GM19463 (cell line): ENCODE measurements at regions not wholly inside any gene's neighbourhood (a gene's known extent, or its start where the extent isn't known, plus 50 kb on each side); places are given as distances from the start of the nearest gene placed in this dataset.
"Not testable (repeated sequence)": the region's sequence is repeated elsewhere in the genome, so short reads cannot be mapped to it uniquely, and the experiment has no call there.

Experiments used
- ATAC-seq: cut with Tn5 transposase; IDR thresholded peaks from one replicate; pipeline ENCODE4 v1.9.1; 2021; ENCODE audit warnings: mild to moderate bottlenecking, moderate library complexity; ENCODE audit not compliant: unreplicated experiment

DNA sequence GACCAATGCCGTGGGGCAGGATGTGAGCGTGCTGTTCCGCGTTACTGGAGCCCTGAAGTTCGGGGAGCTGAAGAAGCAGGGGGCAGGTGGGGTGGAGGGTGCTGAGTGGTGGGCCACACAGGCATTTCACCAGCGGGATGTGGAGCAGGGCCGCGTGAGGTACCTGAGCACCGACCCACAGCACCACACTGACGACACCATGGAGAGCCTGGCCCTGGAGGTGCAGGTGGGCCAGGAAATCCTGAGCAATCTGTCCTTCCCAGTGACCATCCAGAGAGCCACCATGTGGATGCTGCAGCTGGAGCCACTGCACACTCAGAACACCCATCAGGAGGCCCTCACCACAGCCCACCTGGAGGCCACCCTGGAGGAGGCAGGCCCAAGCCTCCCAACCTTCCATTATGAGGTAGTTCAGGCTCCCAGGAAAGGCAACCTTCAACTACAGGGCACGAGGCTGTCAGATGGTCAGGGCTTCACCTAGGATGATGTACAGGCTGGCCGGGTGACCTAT lies 179.6 kb downstream of the TBC1D2B start:
- ATAC-seq = no peak

DNA sequence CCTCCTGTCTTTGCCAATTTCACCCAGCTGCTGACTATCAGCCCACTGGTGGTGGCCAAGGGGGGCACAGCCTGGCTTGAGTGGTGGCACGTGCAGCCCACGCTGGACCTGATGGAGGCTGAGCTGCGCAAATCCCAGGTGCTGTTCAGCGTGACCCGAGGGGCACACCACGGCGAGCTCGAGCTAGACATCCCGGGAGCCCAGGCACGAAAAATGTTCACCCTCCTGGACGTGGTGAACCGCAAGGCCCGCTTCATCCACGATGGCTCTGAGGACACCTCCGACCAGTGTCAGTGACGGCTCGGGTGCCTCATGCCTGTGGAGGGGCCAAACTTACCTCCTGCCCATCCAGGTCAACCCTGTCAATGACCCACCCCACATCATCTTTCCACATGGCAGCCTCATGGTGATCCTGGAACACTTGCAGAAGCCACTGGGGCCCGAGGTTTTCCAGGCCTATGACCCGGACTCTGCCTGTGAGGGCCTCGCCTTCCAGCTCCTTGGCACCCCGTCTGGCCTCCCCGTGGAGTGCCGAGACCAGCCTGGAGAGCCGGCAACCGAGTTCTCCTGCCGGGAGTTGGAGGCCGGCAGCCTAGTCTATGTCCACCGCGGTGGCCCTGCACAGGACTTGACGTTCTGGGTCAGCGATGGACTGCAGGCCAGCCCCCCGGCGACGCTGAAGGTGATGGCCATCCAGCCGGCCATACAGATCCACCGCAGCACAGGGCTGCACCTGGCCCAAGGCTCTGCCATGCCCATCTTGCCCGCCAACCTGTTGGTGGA lies 180.2 kb downstream of the TBC1D2B start:
- ATAC-seq = not testable (repeated sequence)

DNA sequence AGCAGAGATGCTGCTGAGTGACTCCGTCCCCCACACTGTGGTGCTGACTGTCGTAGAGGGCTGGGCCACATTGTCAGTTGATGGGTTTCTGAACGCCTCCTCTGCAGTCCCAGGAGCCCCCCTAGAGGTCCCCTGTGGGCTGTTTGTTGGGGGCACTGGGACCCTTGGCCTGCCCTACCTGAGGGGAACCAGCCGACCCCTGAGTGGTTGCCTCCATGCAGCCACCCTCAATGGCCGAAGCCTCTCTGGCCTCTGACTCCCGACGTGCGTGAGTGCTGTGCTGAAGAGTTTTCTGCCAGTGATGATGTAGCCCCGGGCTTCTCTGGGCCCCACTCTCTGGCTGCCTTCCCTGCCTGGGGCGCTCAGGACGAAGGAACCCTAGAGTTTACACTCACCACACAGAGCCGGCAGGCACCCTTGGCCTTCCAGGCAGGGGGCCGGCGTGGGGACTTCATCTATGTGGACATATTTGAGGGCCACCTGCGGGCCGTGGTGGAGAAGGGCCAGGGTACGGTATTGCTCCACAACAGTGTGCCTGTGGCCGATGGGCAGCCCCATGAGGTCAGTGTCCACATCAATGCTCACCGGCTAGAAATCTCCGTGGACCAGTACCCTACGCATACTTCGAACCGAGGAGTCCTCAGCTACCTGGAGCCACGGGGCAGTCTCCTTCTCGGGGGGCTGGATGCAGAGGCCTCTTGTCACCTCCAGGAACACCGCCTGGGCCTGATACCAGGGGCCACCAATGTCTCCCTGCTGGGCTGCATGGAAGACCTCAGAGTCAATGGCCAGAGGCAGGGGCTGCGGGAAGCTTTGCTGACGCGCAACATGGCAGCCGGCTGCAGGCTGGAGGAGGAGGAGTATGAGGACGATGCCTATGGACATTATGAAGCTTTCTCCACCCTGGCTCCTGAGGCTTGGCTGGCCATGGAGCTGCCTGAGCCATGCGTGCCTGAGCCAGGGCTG lies 181.1 kb downstream of the TBC1D2B start:
- ATAC-seq = not testable (repeated sequence)

DNA sequence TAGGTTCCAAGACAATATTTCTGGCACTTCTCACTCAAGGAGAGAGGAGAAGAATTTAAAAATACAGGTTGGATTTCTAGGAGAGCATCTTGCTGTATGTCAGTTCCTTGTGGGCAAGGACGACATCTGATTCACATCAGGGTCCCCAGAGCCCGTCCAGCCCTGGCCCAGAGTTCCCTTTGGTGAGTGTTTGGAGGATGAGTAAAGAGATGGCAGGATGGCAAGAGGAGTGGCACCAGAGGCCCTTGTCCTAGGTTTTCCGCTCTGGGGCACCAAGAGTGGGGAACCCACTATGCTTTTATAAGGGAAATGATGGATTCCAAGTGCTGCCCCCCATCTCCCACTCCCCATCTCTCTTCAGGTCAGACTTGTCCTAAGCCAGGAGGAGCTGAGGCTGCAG lies 181.8 kb downstream of the TBC1D2B start:
- no peak for ATAC-seq

DNA sequence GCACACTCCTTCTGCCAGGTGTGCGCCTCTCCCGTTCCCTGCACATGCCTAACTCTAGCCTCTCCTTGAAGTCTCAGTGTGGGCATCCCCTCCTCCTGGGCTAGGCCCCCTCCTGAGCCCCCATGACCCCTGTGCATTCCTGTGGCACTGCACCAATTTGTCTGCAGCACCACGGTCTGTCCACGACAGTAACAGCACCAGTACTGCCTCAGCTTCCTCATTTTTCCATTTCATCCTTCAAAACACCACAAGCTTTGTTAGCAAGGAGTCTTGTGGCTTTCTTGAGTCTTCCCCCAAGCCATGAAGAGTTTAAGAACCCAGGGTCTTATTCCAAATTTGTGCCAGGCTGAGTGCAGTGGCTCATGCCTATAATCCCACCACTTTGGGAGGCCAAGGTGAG lies 182.4 kb downstream of the TBC1D2B start:
- not testable (repeated sequence) for ATAC-seq

GRCh38 chr15:77893671-77894640 lies 183.6 kb downstream of the TBC1D2B start:
- ATAC-seq = not testable (repeated sequence)

DNA sequence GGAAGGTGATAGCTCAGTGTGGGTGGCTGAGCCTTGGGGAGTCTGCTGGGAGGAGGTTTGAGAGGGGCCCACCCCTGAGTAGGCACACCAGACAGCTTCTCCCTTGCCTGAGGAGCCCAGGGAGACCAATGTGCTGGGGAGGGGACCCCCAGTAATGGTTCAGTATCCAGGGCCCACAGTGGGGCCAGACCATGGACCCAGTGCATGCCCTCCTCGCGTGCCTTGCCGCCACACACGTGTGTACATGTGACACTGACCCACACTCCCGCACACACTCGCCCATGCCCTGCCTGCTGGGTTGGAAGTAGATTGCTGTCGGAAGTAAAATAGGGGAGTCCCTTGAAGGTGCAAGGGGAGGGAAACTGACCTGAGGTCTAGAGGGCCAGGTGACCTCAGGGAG lies 184.3 kb downstream of the TBC1D2B start:
- not testable (repeated sequence) for ATAC-seq

DNA sequence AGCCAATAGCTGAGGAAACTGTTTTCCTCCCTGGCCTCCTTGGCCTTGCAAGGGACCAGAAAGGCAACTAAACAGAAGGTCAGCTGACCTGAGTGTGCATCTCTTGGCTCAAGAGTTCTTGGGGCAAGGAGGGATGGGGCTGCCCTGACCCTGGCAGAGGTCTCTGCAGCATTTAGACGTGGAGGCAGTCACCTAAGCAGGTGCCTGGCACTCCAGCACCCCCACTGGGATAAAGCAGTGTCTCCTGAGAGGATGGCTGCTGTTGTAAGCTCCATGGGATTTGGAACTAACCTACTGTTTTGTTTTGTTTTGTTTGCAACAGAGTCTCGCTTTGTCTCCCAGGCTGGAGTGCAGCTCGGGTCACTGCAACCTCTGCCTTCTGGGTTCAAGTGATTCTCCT lies 185.2 kb downstream of the TBC1D2B start:
- ATAC-seq = no peak

GRCh38 chr15:77891862-77892261 lies 185.6 kb downstream of the TBC1D2B start:
- not testable (repeated sequence) for ATAC-seq

DNA sequence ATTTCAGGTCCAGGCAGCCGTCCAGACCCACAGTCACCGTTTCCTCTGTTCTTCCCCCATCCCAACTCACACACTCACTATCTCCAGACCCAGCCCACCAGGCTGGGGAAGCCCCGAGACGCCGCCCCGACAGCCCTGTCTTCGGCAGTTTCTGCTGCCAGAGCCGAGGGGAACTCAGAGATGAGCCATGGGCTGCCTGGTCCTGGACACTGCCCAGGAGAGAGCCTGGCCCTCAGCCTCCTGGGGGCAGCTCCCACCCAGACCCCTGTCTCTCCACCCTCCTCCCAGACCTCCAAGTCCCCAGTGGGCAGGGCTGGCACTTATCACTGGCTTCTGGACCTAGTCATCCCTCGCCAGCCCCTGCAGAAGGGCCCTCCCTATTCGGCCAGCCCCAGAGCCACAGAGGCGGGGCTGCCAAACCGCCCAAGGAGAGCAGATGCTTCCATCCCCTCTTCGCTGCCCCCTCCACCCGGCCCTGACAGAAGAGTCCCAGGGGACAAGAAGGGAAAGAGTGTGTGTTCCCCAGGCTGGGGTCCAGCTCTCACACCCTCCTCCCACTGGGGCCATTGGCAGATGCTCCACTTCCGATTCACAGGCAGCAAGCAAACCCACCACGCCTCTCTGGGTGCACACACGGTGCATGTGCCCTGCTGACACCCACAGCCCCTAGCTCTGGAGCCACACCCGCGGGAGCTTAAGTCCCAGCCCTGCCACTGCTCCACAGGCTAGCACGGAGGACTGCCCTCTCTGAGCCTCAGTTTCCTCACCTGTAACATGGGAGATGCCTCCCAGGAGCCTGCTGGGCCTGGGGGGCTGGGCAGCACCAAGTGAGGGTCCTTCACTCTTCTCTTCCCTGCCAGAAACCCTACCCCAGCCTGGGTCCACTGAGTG lies 186.4 kb downstream of the TBC1D2B start:
- ATAC-seq = peak; percentile 75

DNA sequence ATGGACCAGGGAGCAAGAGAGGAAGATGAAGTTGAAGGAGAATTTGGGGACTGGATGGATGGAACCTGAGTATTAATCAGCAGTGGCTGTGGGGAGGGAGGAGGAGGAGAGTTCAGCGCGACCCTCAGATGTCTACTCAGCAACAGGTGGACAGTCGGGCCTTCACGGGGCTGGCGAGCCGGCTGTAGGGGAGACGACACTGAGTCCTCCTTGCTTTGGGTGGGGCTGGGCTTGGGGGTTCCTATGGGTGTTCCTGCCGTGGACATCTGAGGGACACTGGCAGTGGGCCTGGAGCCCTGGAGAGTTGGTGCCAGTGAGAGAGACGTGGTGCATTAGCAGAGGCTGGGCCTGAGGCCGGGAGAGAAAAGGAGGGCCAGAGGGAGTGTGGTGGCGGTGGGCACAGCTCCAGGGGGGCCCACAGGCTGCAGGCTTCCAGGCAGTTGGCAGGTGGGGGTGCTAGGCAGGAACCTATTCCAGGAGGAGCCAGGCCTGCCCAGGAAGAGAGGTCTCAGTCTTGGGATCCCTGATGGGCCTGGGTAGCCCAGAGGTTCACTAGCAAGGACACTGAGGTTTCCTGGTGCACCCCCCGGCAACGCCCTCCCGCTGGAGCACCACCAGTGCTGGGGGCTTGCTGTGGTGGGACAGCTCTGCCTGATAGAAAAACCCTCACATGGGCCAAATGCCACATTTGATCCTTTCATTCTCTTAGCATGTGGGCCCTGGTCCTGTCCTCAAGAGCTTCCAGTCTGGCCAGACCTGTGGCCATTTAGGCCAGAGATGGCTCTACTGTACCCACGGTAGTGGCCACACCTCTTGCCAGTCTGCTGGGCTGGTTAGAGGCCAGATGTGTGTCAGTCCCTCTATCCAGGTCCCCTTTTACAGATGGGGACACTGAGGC lies 187.4 kb downstream of the TBC1D2B start:
- ATAC-seq = not testable (repeated sequence)

DNA sequence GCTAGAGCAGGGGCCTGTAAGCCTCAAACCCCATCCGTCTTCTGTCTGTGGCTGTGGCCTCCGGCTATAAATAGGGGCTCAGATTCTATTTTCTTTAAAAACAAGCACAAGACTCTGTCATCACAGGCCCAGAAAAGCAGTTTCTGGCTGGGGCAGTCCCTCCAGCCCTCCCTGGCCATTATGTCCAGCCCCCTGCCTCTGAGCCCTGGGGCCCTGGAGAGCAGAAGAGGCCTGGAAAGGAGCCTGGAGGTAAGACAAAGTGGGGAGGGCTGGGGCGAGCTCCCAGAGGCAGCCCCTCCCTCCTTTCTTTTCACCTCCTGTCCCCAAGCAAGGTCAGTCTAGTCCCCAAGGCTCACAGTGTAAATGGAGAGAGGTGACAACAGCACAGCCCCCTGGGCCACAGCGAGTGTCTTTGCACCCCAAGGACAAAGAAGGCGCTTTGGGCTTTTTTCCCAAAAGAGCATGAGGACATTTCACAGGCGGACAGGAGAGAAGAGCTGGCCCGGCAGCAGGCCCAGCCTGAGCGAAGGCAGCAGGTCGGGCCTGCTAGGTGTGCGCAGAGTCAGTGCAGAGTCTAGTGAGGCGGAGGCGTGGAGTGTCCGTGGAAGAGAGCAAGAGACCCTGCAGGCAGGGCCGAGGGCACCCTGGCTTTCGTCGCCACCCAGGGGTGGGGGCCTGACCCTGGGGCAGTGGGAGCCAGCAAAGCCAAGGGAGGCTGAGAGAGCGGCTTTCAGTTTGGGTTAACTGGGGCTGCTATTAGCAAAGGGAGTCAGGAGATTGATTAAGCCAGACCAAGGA lies 188.3 kb downstream of the TBC1D2B start:
- no peak for ATAC-seq

DNA sequence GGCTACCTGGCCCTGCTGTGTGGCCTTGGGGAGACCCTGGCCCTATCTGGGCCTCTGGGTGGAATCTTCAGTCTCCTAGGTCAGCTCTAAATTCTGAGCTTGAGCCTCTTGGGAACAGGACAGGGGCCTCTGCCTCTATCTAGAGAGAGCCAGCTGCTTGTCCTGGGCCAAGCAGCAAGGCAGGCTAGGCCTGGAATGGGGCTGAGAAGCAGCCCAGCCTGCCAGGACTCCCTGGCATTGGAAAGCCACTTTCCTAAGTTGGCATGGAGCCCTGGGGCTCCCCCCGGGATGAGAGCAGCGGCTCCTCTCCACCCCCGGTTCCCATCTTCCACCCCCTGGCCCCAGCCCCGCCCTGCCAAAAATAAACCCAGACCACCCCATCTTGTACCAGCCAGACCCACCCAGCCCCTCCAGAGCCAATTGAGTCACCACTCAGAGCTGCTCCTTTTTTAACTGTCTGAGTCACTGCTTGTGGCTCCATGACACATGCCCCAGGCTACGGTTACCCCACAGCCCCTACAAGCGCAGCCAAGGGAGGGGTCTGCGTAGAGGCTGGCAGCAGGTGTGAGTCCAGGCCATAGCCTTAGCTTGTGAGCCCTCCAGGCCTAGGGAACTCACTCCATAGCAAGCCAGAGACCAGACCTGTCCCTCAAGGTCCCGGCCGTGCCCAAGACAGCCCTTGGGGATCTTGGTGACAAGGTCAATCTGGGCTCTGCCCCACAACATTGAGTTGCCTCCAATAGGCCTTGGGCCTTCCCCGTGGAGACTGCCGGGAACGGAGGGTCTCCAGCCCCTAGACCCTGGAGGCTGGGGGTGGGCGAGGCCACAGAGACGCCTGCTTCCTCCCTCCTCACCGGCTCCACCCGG lies 189.7 kb downstream of the TBC1D2B start:
- ATAC-seq = not testable (repeated sequence)

GRCh38 chr15:77886805-77887448 lies 190.6 kb downstream of the TBC1D2B start:
- no peak for ATAC-seq

- ATAC-seq = not testable (repeated sequence)
These were observed 191.5 kb downstream of the TBC1D2B start for GRCh38 chr15:77885877-77886500.

- not testable (repeated sequence) for ATAC-seq
These were observed 194.5 kb downstream of the TBC1D2B start for GRCh38 chr15:77883012-77883411.
